NCI-H1092 treated with DMSO at 0.1 percent for 48 hours (cell line): ENCODE measurements at regions not wholly inside any gene's neighbourhood (a gene's known extent, or its start where the extent isn't known, plus 50 kb on each side); places are given as distances from the start of the nearest gene placed in this dataset.
"Not testable (repeated sequence)": the region's sequence is repeated elsewhere in the genome, so short reads cannot be mapped to it uniquely, and the experiment has no call there.

Experiments used
- DNase-seq: peaks from one replicate; lab custom pipeline; 2025; lab: John Stamatoyannopoulos, UW

- no peak for DNase-seq
Observed at GRCh38 chrX:18003876-18004275, 142.8 kb upstream of the RAI2 start.

GRCh38 chrX:18002791-18003190 lies 141.7 kb upstream of the RAI2 start:
- DNase-seq = no peak

- DNase-seq = no peak
Observed at GRCh38 chrX:17994429-17994828, 133.3 kb upstream of the RAI2 start.

- DNase-seq = no peak
Observed at GRCh38 chrX:17993062-17993461, 132.0 kb upstream of the RAI2 start.

- no peak for DNase-seq
Observed at GRCh38 chrX:17990532-17990931, 129.4 kb upstream of the RAI2 start.

- no peak for DNase-seq
Observed at GRCh38 chrX:17987783-17988182, 126.7 kb upstream of the RAI2 start.

GRCh38 chrX:17986977-17987376 lies 125.9 kb upstream of the RAI2 start:
- no peak for DNase-seq

- no peak for DNase-seq
Observed at GRCh38 chrX:17986440-17986839, 125.3 kb upstream of the RAI2 start.

- DNase-seq = no peak
Observed at GRCh38 chrX:17984415-17984814, 123.3 kb upstream of the RAI2 start.

- DNase-seq = no peak
Observed at GRCh38 chrX:17983389-17983788, 122.3 kb upstream of the RAI2 start.

- no peak for DNase-seq
Observed at GRCh38 chrX:17977696-17978095, 116.6 kb upstream of the RAI2 start.

GRCh38 chrX:17976955-17977354 lies 115.9 kb upstream of the RAI2 start:
- peak; percentile 20 for DNase-seq

- DNase-seq = not testable (repeated sequence)
Observed at GRCh38 chrX:17975349-17975748, 114.3 kb upstream of the RAI2 start.

- peak; percentile 79 for DNase-seq
Observed at GRCh38 chrX:17968367-17968766, 107.3 kb upstream of the RAI2 start.

GRCh38 chrX:17967888-17968287 lies 106.8 kb upstream of the RAI2 start:
- peak; percentile 86 for DNase-seq

GRCh38 chrX:17964871-17965270 lies 103.8 kb upstream of the RAI2 start:
- DNase-seq = no peak

GRCh38 chrX:17960891-17961290 lies 99.8 kb upstream of the RAI2 start:
- DNase-seq = no peak

GRCh38 chrX:17944833-17945497 lies 83.9 kb upstream of the RAI2 start:
- peak; percentile 57 for DNase-seq

GRCh38 chrX:17941171-17941570 lies 80.1 kb upstream of the RAI2 start:
- DNase-seq = not testable (repeated sequence)

- DNase-seq = no peak
Observed at GRCh38 chrX:17939724-17940123, 78.6 kb upstream of the RAI2 start.

- no peak for DNase-seq
Observed at GRCh38 chrX:17933856-17934255, 72.8 kb upstream of the RAI2 start.

GRCh38 chrX:17932781-17933180 lies 71.7 kb upstream of the RAI2 start:
- no peak for DNase-seq

- DNase-seq = no peak
Observed at GRCh38 chrX:17931855-17932254, 70.8 kb upstream of the RAI2 start.

- DNase-seq = peak; percentile 33
Observed at GRCh38 chrX:17930850-17931249, 69.8 kb upstream of the RAI2 start.
